Suppressor macrophage treated with lipopolysaccharide for 1 hour (primary cell): ENCODE measurements at regions not wholly inside any gene's neighbourhood (a gene's known extent, or its start where the extent isn't known, plus 50 kb on each side); places are given as distances from the start of the nearest gene placed in this dataset.

Experiments
- DNase-seq, 3 donors: peaks; one replicate each; pipeline ENCODE4 v3.0.0-alpha.2; 2020 to 2022

- no peak for DNase-seq
Observed at GRCh38 chr11:128327274-128327673, 260.1 kb downstream of the ETS1 start.

- DNase-seq: no peak
Observed at GRCh38 chr11:128326791-128327190, 260.6 kb downstream of the ETS1 start.

- DNase-seq: no peak
Observed at GRCh38 chr11:128324531-128325141, 262.7 kb downstream of the ETS1 start.

GRCh38 chr11:128324051-128324481 lies 263.3 kb downstream of the ETS1 start:
- no peak for DNase-seq

- DNase-seq: peak in 2 of 3 donors; percentile 12 to 20
Observed at GRCh38 chr11:128323381-128323780, 264.0 kb downstream of the ETS1 start.

GRCh38 chr11:128318856-128319474 lies 268.4 kb downstream of the ETS1 start:
- DNase-seq: peak; percentile 83 to 95 (median 88)

GRCh38 chr11:128316541-128317227 lies 270.7 kb downstream of the ETS1 start:
- DNase-seq: peak in 2 of 3 donors; percentile 52 to 60

- peak; percentile 33 to 72 (median 44) for DNase-seq
Observed at GRCh38 chr11:128315933-128316332, 271.4 kb downstream of the ETS1 start.

GRCh38 chr11:128313931-128314330 lies 273.4 kb downstream of the ETS1 start:
- DNase-seq: no peak

GRCh38 chr11:128311742-128312719 lies 275.3 kb downstream of the ETS1 start:
- no peak for DNase-seq

GRCh38 chr11:128310676-128311445 lies 276.5 kb downstream of the ETS1 start:
- peak; percentile 33 to 42 (median 40) for DNase-seq

- no peak for DNase-seq
Observed at GRCh38 chr11:128310005-128310404, 277.4 kb downstream of the ETS1 start.

- DNase-seq: no peak
Observed at GRCh38 chr11:128308794-128309193, 278.6 kb downstream of the ETS1 start.

- DNase-seq: no peak
Observed at GRCh38 chr11:128305588-128305987, 281.8 kb downstream of the ETS1 start.

- DNase-seq: no peak
Observed at GRCh38 chr11:128304666-128305485, 282.5 kb downstream of the ETS1 start.

GRCh38 chr11:128304116-128304515 lies 283.2 kb downstream of the ETS1 start:
- DNase-seq: no peak

GRCh38 chr11:128303383-128303782 lies 284.0 kb downstream of the ETS1 start:
- DNase-seq: no peak

- no peak for DNase-seq
Observed at GRCh38 chr11:128302425-128303186, 284.8 kb downstream of the ETS1 start.

- DNase-seq: no peak
Observed at GRCh38 chr11:128301756-128302155, 285.6 kb downstream of the ETS1 start.

- DNase-seq: no peak
Observed at GRCh38 chr11:128300785-128301184, 286.6 kb downstream of the ETS1 start.
